HG03196 (cell line): ENCODE measurements at regions not wholly inside any gene's neighbourhood (a gene's known extent, or its start where the extent isn't known, plus 50 kb on each side); places are given as distances from the start of the nearest gene placed in this dataset.

ENCODE experiments used
- ATAC-seq: cut with Tn5 transposase; IDR thresholded peaks from one replicate; pipeline ENCODE4 v1.9.1; 2021; ENCODE audit not compliant: unreplicated experiment

DNA sequence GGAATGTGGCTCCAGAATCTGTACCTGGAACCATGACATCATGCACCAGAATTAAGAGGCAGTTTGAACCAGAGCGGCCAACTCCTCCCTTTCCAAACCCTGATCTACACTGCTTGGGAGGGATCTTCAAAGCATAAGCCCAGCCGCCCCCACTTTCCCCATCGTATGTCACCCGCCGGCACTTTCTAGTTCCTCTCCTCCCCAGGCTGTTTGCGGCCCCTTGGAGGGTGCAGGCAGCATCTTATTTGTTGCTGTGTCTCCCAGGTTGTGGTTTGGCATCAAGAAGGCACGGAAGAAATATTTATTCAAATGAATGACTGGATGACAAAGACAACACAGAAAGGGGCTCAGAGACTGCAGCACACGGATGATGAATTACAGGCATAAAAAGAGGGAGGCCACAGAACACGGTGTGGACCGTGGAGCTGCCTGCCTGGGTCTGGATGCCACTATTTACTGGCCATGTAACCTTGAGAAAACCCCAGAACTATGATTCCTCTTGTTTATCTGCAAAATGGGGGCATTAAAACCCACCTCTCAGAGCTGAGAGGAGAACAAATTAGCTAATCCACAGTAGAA is 305.8 kb downstream of the EIPR1 start:
- no peak for ATAC-seq

DNA sequence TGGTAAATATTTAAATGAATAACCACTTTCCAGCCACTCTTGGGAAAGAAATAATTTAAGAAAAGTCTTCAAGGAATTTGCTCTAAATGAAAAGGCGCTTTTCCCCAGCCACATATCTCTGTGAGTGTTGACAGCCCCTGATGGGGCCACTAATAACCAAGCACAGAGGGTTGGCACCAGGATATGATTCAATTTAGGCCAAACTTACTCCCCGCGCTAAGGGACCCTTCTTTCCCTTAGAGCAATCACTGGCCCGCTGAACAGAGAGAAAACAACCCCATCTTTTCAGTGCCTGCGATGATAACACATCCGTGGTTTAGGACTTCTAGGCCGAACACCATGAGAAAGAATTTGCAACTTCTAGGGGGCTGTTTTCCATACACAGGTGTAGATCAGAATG is 310.8 kb downstream of the EIPR1 start:
- ATAC-seq, result no peak

DNA sequence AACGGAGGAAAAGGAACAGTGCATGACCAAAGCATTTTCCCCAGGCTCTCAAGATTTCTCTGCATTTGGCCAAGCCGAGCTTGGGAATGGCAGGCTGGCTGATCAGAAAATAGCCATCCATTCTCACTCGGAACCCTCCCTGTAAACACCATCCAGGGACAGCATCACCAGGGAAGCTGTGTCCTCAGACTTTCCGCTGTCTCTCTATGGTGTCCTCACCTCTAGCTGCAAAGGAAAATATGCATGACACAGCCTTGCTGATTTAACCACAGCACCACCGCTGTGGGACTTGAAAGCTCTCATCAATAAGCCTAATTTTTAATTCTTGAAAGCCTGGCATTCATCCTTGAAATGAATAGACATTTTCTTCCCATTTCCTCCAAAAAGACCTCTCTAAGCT is 311.7 kb downstream of the EIPR1 start:
- ATAC-seq, result no peak

DNA sequence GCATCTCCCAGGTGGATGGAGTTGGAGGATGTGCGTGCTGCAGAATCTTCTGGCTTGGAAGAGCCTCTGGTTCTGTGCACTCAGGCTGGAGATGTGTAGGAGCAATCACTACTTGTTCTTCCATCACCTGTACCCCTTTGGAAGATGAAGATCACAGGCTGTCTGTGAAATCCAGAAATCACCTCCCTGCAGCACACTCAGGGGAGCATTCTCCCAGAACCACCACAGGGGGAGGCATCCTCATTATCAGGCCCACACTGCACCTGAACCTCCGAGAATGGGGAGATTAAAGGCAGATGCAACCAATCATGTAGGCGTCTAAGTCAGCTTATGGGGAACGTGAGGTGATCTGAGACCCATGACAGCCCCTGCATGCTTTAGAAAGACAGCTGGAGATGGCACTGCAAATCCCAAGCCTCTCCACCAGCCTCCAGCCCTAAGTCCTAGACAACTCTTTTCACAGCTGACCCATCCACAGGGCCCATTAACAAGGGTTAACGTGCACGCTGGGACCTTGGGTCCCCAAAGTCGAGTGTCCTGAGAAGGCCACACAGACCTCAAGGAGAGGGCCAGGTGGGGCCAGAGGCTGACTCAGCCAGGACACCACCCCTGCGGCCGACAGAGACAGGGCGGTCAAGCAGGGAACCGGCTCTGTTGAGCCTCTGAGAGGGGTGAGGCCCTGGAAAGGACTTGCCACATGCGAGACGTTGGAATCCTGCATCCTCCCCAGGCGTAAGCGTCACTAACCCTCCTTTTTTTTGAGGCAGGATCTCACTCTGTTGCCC is 314.9 kb downstream of the EIPR1 start:
- no peak for ATAC-seq

DNA sequence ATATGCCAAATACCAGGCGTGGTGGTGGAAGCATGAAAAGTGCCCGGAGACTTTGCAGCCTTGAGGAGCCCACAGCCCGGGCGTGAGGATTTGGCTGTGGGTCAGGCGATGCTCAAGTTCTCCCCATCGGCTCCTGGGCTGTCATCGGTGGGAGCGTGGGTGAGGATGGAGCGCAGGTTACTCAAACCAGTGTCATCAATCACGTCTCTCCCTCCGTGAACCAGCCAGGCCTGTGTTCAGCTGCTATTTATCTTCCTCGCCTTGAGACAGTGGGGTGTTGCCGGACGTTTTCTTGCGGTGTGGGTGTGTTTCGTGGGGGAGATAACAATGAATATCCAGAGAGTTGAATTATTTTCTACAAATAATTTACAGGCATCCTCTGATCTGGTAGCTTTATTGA is 317.6 kb downstream of the EIPR1 start:
- no peak for ATAC-seq

DNA sequence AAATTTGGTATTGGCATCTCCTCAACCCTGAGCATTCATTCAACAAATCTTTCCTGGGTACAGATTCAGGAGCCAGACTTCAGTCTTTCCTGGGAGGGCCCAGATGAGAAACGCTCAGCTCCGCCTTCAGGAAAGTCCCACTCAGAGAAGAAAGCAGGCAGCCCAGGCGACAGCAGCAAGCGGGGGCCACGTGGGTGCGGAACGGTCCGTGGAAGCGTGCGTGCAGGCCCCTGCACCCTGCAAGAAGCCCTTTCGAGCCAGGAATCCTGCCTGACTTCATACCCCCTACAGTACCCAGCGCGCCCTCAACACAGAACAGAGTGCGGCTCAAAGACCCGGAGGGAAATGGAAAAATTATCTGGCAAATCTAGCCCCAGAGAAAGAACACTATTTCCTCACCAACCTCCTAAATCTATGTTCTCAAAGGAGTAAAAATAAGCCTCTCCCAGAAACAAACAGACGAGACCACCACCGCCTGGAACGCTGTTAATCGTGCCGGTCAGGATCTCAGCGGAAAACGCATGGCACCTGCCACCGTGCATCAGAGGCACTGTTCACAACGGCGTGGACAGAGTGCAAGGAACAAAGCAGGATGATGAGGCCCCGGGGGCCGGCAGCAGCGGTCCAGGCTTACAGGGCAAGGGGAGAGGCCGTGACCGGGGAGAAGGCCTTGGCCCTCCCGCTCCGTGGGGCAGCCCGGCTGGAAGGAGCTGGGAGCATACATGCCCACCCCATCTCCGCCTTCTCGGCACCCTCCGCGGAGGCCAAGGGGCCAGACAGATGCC is 318.3 kb downstream of the EIPR1 start:
- no peak for ATAC-seq

GRCh38 chr2:3054066-3054465 is 323.6 kb downstream of the EIPR1 start:
- no peak for ATAC-seq

DNA sequence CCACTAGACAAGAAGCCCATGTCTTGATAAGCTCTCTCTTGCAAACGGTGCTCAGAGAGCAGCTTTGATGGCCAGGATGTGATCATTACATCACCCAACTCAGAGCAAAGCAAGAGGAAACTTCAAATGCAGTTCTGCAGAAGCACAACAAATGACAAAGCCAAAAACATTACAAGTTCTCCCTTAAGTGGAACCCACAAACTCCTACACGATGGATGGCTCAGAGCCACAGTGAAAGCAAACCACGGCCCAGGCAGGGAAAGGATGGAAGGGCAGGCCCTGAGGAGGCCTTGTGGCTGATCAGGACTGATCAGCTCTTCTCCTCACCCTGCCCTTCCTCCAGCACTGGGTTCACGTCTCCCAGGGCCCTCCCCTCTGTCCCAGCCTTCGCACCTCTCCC is 326.4 kb downstream of the EIPR1 start:
- ATAC-seq, result no peak

DNA sequence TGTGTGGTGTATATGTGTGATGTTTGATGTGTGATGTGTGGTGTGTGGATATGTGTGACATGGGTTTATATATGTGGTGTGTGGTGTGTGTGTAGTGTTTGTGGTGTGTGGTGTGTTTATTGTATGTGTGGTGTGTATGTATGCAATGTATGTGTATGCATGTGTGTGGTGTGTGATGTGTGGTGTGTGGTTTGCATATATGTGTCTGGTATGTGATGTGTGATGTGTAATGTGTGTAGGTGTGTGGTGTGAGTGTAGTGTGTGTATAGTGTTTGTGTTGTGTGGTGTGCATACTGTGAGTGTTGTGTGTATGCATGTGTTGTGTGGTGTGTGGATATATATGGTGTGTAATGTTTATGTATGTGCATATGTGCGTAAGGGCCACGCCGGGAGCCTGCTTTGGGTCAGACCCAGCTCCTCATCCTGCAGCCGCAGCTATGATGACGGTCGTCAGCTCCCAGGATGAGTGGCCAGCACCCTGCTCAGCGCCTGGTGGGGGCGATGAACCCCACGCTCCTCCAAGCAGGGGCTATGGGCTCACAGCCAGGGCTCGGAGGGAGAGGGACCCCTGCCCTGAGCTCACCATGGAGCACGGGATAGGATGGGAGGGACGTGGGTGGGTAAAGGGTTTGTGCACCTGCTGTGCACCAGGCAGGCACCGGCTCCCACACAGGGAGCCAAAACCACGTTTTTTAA is 331.3 kb downstream of the EIPR1 start:
- ATAC-seq, result no peak

DNA sequence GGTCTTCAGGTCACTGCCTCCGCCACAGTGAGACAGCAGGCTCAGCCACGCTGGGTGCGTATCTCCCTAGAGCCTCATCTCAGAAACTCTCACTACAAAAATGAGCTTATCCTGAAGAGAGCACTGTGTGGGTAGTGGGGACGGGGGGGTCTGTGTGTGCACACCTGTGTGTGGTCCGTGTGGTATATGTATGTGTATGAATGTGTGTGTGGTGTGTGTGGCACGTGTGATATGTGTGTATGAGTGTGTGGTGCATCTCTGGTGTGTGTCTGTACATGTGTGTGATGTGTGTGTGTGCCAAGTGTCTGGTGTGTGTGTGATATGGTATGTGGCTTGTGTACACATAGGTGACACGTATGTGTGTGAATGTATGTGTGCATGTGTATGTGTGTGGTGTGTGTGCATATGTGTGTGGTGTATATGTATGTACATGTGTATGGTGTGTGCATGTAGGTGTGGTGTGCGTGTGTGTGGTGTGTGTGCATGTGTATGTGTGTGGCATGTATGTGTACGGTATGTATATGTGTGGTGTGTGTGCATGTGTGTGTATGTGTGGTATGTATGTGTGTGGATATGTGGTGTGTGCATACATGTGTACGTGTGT is 332.2 kb downstream of the EIPR1 start:
- ATAC-seq, result no peak

- no peak for ATAC-seq
Observed at GRCh38 chr2:3044587-3045317, 332.9 kb downstream of the EIPR1 start.

DNA sequence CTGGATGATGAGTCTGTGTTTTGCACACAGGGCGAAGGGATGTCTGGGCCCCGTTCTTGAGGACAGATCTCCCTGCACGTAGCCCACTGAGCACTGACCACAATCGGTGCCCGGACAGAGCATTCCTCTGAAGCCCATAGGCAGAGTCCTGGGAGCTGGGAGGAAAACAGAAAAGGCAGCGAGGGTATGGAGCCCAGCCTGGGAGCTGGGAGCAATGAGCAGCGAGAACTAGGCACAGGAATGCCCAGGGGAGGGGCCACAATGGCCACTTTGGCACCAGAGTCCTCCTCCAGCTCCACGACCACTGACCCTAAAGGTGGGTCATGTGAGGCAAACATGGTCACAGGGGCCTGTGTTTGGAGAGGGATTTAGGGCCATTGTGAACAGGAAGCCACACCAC is 333.9 kb downstream of the EIPR1 start:
- no peak for ATAC-seq

DNA sequence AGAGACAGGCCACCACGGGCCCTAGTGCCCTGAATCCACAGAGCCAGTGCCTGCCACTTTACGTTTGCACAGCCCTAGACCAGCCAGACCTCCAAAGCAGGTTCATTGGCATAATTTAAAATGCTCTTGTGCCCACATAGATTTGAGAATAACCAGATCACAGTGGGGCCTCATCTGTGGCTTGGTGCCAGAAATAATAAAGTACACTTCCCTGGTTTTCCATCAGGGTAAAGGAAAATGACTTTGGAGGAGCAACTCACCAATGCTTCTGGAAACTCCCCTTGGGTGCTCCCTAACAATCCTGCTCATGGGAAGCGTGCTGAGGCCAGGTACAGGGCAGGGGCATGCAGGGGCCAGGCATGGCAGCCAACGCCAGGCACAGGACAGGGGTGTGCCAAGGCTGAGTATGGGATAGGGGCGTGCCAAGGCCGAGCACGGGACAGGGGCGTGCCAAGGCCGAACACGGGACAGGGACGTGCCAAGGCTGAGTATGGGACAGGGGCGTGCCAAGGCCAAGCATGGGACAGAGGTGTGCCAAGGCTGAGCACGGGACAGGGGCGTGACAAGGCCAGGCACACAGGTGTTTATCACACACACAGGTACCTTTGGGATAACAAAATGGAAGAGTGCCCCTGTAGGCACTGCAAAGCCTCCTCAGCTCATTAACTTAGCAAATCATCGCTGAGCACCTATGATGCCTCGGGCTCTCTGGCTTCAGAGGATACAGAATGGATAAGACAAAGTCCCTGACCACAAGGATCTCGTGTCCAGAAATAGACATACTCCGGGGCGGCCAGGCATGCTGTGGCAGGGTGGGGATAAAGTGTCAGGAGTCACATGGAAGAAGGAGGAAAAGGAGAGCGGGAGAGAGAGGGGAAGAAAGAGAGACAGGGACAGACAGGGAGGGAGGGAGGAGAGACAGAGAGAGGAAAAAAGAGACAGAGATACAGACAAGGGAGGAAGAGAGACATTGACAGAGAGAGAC is 334.7 kb downstream of the EIPR1 start:
- no peak for ATAC-seq

- no peak for ATAC-seq
Observed at GRCh38 chr2:3041841-3042600, 335.6 kb downstream of the EIPR1 start.

DNA sequence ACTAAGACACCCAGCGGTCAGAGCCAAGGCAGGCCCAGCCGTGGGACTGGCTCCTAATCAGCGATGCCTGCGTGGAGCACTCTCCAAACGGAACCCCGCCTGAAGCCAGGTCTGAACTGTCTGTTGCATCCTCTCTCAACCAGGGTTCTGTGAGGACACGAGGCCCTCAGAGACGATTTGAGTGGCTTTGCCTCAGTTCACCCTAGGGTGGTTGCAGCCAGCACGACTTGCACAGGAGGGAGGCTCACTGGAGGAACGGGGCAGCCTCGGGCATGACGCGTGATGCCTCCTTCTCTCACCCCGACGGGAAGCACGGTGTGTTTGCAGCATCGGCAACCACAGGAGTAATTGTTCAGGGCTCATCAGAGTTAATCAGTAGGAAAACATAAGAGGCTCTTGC is 336.4 kb downstream of the EIPR1 start:
- ATAC-seq, result no peak

GRCh38 chr2:3040496-3041140 is 337.0 kb downstream of the EIPR1 start:
- no peak for ATAC-seq

- no peak for ATAC-seq
Observed at GRCh38 chr2:3040066-3040428, 337.6 kb downstream of the EIPR1 start.
